ENCODE measurements at regions not wholly inside any gene's neighbourhood (a gene's known extent, or its start where the extent isn't known, plus 50 kb on each side); places are given as distances from the start of the nearest gene placed in this dataset.

DNA sequence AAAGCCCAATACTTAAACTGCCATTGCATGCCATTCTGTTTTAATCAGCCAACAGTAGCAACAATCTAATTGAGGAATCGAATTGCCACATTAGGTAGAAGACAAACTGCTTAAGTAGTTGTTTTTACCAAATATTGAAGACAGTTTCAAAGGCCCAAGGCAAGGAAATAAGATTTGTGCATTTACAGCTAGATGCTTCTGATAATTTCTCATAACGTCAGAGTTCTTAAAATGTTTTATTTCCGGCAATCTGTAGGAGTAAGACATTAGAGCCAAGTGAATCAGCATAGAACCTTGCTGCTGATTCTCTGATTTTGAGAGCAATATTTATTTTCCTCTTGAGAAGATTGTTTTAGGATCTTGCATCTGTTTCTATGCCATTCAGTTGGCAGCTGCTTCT is 174.3 kb downstream of the RBM43 start:
- ATAC-seq: no peak

GRCh38 chr2:151085181-151085611 is 176.5 kb downstream of the RBM43 start:
- ATAC-seq (no peak), DNase-seq (ENCODE audit: low spot score) (no peak)

More for the DNA sequence above, 174.3 kb downstream of the RBM43 start:
- DNase-seq (ENCODE audit: low spot score): no peak

DNA sequence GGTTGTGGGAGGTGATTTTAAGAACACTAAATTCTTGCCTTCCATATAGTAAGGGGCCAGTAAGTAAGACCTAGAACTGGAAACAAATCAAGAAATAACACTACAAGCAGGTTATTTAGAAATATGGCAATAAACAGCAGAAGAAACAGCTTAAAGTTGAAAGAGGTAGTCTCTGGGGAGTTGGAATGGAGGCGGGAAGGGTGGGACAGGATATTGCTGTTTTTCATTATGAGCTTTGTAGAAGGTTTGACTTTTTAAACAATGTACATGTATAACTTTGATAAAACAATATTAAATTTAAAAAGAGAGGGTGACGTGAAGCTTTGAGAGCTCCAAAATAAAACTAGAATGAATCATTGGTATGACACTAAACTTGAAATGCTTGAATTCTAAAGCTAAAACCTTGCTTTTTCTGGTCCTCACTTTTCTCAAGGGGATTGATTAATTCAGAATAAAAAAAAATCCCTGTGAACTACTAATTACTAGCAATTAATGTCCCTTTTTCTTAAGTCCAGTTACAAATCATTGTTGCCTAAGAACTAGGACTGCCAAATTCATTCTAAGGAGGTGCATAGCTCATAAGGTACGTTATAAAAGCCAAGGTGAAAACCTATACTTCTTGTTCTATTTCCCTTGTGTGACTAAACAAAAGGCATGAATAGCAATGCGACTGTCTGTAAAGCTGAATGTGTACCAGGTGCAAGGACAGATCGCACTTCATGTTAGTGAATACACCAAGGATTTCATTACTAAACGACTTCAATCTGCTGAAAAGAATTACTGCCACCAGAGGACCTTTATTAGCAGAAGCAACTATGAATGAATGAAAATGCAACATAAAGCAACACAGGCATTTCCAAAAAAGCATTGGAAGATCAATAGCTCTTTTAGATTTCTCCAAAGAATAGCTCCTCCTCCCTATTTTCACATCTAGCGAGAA is 177.5 kb downstream of the RBM43 start:
- no peak for DNase-seq (ENCODE audit: low spot score)
- ATAC-seq: no peak

- DNase-seq (ENCODE audit: low spot score) (no peak), ATAC-seq (no peak)
These were observed 182.8 kb downstream of the RBM43 start for GRCh38 chr2:151078889-151079288.

- no peak for ATAC-seq
- DNase-seq (ENCODE audit: low spot score): no peak
These were observed 189.8 kb downstream of the RBM43 start for GRCh38 chr2:151071906-151072305.

DNA sequence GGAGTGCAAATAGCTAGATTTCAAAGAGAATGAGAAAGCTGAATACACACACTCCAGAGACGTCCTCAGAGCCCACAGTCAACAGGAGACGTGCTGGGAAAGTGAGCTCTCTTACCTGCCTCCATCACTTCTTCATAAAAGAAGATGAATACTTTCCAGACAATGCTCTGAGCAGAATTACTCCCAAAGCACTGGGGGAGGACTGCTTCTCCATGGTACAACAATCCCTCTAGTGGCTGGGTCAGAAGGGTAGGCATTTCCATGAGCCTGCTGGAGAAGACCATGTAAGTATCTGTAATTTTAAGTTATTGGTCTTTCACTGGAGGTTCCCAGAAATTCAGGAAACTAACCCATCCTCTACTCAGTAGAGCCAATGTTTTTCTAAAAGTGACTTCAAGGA is 190.3 kb downstream of the RBM43 start:
- no peak for DNase-seq (ENCODE audit: low spot score)
- ATAC-seq: peak; percentile 56

GRCh38 chr2:151070253-151070652 is 191.4 kb downstream of the RBM43 start:
- DNase-seq (ENCODE audit: low spot score) (no peak), ATAC-seq (no peak)

- ATAC-seq (no peak), DNase-seq (ENCODE audit: low spot score) (no peak)
These were observed 193.8 kb downstream of the RBM43 start for GRCh38 chr2:151067658-151068369.

DNA sequence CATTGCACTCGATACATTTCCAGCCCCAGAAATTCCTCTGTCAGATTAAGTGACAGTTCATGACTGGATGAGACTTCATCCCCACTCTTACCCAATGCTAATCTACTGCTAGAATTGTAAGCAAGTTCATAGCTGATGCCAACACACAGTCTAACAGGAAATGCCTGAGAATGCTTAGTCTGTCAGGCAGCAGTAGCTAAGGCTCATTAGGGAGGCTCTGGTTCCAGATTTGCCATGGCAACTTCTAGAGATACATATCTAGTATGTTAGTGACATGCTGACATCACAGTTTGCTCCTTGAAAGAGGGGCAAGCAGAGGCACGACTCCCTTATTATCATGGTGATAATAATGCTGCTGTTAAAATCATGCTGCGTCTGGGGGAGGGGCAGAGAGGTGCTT is 198.4 kb downstream of the RBM43 start:
- DNase-seq (ENCODE audit: low spot score): no peak
- no peak for ATAC-seq

DNA sequence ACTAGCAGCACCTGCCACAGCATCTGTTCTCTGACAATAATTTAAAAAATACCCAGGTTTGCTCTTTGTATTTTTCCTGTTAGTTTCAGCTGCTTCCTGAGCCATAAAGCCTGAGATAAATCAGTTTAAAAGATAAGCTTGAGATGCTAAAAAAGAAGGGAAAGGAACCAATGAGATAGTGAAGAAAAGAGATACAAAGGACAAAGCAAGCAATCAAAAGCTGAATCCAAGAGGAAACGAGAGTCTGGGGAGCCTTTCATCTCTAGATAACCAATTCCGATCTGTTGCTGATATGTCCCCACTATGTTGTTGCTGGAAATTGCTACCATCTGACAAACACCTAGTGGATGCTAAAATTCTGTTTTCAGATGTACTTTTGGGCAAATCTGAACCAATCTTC is 201.4 kb downstream of the RBM43 start:
- ATAC-seq (no peak), DNase-seq (ENCODE audit: low spot score) (no peak)

DNA sequence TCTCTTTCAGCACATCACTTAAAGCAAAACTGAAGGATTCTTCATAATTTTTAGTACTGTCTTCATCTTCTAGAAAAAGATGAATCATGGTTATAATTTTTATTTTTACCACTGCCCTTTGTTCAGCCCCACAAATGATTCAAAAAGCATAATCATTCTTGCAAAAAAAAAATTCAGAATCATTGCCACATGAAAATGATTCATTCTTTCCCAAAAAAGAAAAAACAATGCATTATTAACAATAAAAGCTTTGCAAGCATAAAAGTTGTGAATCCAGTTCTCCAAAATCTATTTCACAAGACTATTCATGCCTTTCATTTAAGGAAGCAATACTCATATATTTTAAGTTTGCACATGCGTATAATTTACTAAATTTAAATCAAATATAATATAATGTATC is 204.8 kb downstream of the RBM43 start:
- ATAC-seq: no peak
- no peak for DNase-seq (ENCODE audit: low spot score)

GRCh38 chr2:151053661-151053990 is 208.0 kb downstream of the RBM43 start:
- DNase-seq (ENCODE audit: low spot score): no peak
- ATAC-seq: no peak

DNA sequence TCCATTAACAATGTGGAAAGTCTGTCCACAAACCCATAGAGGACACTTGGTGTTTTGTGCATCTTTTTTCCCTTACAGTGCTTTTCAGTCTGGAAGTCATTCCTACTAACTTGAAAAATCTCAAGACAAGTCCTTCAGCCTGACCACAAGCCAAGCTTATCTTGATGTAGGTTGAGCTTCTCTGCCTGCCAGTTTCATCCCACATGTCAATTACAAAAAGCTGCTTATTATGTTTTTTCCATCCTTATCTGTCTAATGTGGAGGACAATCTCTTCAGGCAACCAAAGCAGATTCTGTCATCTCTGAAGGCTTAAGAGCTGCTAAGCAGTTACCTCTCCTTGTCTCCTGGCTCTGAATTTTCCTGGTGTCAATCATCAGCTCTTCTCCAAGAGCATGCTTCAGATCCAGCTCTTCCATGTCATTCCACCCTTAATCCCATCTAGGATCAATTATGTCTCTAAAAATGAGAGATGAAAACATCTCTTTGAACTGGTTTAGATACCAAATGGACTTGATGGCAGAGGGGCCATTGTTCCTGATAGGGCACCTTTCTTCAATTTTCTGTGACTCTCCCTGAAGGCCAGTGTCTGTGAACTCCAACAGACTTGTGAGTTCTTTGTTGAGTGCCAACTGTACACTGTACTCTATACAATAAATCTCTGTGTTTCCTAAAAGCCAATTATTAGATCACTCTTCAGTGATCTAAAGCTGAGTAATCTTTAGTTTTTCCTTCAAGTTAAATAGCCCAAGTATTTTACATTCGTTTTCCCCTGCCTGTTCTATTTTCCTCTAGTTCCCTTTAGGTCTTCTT is 208.6 kb downstream of the RBM43 start:
- ATAC-seq: no peak
- no peak for DNase-seq (ENCODE audit: low spot score)

- DNase-seq (ENCODE audit: low spot score) (no peak), ATAC-seq (peak; percentile 90)
These were observed 210.0 kb downstream of the RBM43 start for GRCh38 chr2:151051574-151052220.

DNA sequence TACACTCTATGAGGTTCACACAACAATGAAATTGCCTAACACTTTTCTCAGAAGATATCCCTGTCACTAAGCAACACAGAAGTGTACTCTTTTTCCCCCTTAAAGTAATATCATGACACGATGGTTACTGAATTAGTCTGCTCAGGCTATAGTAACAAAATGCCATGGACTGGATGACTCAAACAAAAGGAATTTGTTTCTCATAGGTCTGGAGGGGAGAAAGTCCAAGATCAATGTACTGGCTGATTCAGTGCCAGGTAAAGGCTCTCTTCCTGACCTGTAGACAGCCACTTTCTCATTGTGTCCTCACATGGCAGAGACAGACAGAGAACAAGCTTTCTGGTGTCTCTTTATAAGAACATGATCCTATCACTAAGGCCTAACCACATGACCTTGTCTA is 211.9 kb downstream of the RBM43 start:
- DNase-seq (ENCODE audit: low spot score): peak; percentile 49
- peak; percentile 91 for ATAC-seq

GRCh38 chr2:151048331-151049054 is 213.2 kb downstream of the RBM43 start:
- ATAC-seq (no peak), DNase-seq (ENCODE audit: low spot score) (no peak)

DNA sequence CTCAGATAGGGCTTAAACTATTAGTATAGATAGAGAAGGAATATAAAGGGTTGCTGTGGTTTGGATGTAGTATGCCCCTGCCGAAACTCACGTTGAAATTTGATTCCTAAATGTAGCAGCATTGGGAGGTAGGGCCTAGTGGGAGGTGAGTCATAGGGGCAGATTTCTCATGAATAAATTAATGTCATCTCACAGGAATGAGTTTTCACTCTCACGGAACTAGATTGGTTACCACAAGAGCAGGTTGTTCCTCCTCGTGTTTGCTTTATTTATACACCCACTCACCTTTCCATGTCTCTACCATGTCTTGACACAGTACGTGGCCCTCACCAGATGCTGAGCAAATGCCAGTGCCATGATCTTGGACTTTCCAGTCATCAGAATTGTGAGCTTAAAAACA is 218.2 kb downstream of the RBM43 start:
- ATAC-seq (no peak), DNase-seq (ENCODE audit: low spot score) (no peak)

DNA sequence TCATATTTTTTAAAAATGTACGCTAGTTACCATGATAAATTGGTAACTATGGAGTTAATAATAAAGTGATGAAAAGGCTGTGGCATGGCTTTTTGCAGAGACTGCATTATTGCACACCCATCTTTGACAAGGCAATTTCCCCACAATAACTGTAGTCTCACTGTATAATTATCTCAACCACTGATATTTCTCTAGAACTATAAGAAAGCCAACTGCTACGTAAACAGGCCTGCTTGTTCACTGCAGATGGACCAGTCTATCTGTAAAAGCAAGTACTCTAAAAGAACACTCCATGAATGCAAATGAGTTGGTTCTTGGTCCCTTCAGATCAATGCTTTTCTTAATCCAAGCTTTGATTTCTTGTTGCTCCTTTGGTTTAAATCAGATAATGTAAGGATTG is 218.7 kb downstream of the RBM43 start:
- no peak for ATAC-seq
- no peak for DNase-seq (ENCODE audit: low spot score)

DNA sequence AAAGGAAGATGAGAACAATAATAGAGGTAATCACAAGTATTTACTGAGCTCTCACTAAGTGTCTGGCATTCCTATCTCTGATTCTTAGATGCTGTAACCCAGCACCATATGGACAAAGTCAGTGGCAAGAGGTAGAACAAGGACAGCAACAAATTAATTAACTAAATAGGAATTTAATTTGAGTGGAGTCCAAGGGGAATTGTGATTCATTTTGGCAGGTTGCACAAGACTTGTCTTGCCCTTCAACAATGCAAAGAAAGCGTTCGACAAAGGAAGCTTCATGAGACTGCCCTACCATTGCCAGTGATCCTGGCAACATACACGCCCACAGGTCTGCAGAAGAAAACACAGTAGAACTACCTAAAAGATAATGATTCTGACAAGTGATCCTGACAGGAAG is 221.6 kb downstream of the RBM43 start:
- ATAC-seq: no peak
- DNase-seq (ENCODE audit: low spot score): no peak

GRCh38 chr2:151038516-151038915 is 223.1 kb downstream of the RBM43 start:
- ATAC-seq (no peak), DNase-seq (ENCODE audit: low spot score) (no peak)

Data from left lobe of liver (tissue), 2 donors.